SK-N-SH (cell line): ENCODE measurements at regions not wholly inside any gene's neighbourhood (a gene's known extent, or its start where the extent isn't known, plus 50 kb on each side); places are given as distances from the start of the nearest gene placed in this dataset.

ENCODE experiments used
- CTCF ChIA-PET: fragments of 300-600, 350-600 bp; formaldehyde crosslinking; extraction: SDS; loops from one replicate; lab custom pipeline; 2021; lab: Yijun Ruan, JAX
- POLR2A ChIA-PET: fragments of 350-600 bp; sonication (Branson Sonifier 250); formaldehyde crosslinking; extraction: SDS; loops from one replicate; lab custom pipeline; 2020; ENCODE audit warnings: antibody characterized with exemption, inconsistent platforms; lab: Yijun Ruan, JAX
- DNase-seq: peaks from one replicate; pipeline ENCODE4 v3.0.0; 2012
- H2AFZ ChIP-seq: fragments of 200-600 bp; sonication (generic); 2 replicates; pipeline ENCODE4 v1.8.1; 2016; ENCODE audit warnings: antibody characterized with exemption, mild to moderate bottlenecking, low read depth
- H3F3A ChIP-seq: fragments of 200-600 bp; sonication (generic); replicated peaks from 2 replicates; pipeline ENCODE3; 2016; ENCODE audit warnings: antibody characterized with exemption, mild to moderate bottlenecking; ENCODE audit not compliant: insufficient read depth
- H3K27ac ChIP-seq, 2 experiments: fragments of 200-500 bp in 1 of 2; fragments of 200-600 bp in 1 of 2; sonication (Bioruptor generic) in 1 of 2; sonication (generic), shearing (Covaris generic) in 1 of 2; 2 replicates each; pipeline versions ENCODE4 v1.5.1 to v1.6.1; 2014 to 2016; ENCODE audit warnings: low read depth in 2 of 2, inconsistent platforms in 1 of 2, low read length in 1 of 2, mild to moderate bottlenecking in 1 of 2, mixed read lengths in 1 of 2
- H3K27me3 ChIP-seq: fragments of 200-600 bp; sonication (generic), shearing (Covaris generic); 2 replicates; pipeline ENCODE4 v1.6.1; 2016; ENCODE audit warnings: mixed run types; ENCODE audit not compliant: insufficient read depth
- H3K36me3 ChIP-seq, 2 experiments: fragments of 200-500 bp in 1 of 2; fragments of 200-600 bp in 1 of 2; sonication (Bioruptor generic) in 1 of 2; sonication (generic) in 1 of 2; replicated peaks in 1 of 2; 2 replicates each; pipeline versions ENCODE3 to v1.5.1; 2014 to 2016; ENCODE audit warnings: low read length in 1 of 2, mild to moderate bottlenecking in 1 of 2; ENCODE audit not compliant: insufficient read depth in 2 of 2, control insufficient read depth in 1 of 2
- H3K4me1 ChIP-seq, 2 experiments: fragments of 200-500 bp in 1 of 2; fragments of 200-600 bp in 1 of 2; sonication (Bioruptor generic) in 1 of 2; sonication (generic), shearing (Covaris generic) in 1 of 2; 2 replicates each; pipeline versions ENCODE4 v1.5.1 to v1.6.1; 2014 to 2016; ENCODE audit warnings: low read depth in 1 of 2, low read length in 1 of 2, mixed run types in 1 of 2; ENCODE audit not compliant: insufficient read depth in 2 of 2, control insufficient read depth in 1 of 2
- H3K4me2 ChIP-seq: fragments of 200-600 bp; sonication (generic), shearing (Covaris generic); 2 replicates; pipeline ENCODE4 v1.6.1; 2017; ENCODE audit warnings: mixed run types
- H3K4me3 ChIP-seq, 2 experiments: fragments of 200-500 bp in 1 of 2; fragments of 200-600 bp in 1 of 2; sonication (Bioruptor generic) in 1 of 2; sonication (generic), shearing (Covaris generic) in 1 of 2; 2 replicates each; pipeline versions ENCODE4 v1.5.1 to v1.8.1; 2014 to 2016; ENCODE audit warnings: low read depth in 2 of 2, inconsistent platforms in 1 of 2, low read length in 1 of 2, mild to moderate bottlenecking in 1 of 2, mixed read lengths in 1 of 2, moderate library complexity in 1 of 2
- H3K79me2 ChIP-seq: fragments of 200-600 bp; sonication (generic); 2 replicates; pipeline ENCODE4 v1.8.1; 2017; ENCODE audit warnings: mild to moderate bottlenecking; ENCODE audit not compliant: insufficient read depth
- H3K9ac ChIP-seq: fragments of 200-600 bp; sonication (generic); 2 replicates; pipeline ENCODE4 v1.6.1; 2017; ENCODE audit warnings: mixed run types
- H3K9me2 ChIP-seq: fragments of 200-600 bp; sonication (generic); 2 replicates; pipeline ENCODE4 v1.6.1; 2017; ENCODE audit warnings: mixed run types
- H3K9me3 ChIP-seq: fragments of 200-600 bp; sonication (generic); 2 replicates; pipeline ENCODE4 v1.6.1; 2017; ENCODE audit warnings: mixed run types, mild to moderate bottlenecking, moderate library complexity
- H4K20me1 ChIP-seq: fragments of 200-600 bp; sonication (generic); 2 replicates; pipeline ENCODE4 v1.6.1; 2017; ENCODE audit warnings: mild to moderate bottlenecking, mixed run types; ENCODE audit not compliant: insufficient read depth
- CHD2 ChIP-seq: fragments of 150-350 bp; IDR thresholded peaks from 2 replicates; pipeline ENCODE4 v1.6.1; 2018; ENCODE audit warnings: low read length; ENCODE audit not compliant: partially characterized antibody
- EZH2phosphoT487 ChIP-seq: fragments of 200-600 bp; sonication (generic); IDR thresholded peaks from 2 replicates; pipeline ENCODE4 v1.6.1; 2017; ENCODE audit warnings: low read depth, mixed run types, mild to moderate bottlenecking, antibody characterized with exemption, moderate library complexity, borderline replicate concordance
- FOSL2 ChIP-seq: IDR thresholded peaks from 2 replicates; pipeline ENCODE4 v1.4.0; 2012; ENCODE audit warnings: low read depth, mild to moderate bottlenecking, moderate library complexity, borderline replicate concordance
- FOXJ3 ChIP-seq: sonication (generic); formaldehyde crosslinking; IDR thresholded peaks from 2 replicates; pipeline ENCODE4 v1.5.1; 2020; ENCODE audit warnings: mild to moderate bottlenecking, missing genetic modification reagents
- FOXM1 ChIP-seq: IDR thresholded peaks from 2 replicates; pipeline ENCODE4 v1.4.0; 2012; ENCODE audit warnings: low read depth, mild to moderate bottlenecking
- GABPA ChIP-seq: IDR thresholded peaks from 2 replicates; pipeline ENCODE4 v1.4.0; 2012; ENCODE audit warnings: low read depth, mild to moderate bottlenecking
- GATA2 ChIP-seq: sonication (generic); formaldehyde crosslinking; IDR thresholded peaks from 2 replicates; pipeline ENCODE4 v1.5.0; 2020; ENCODE audit warnings: mild to moderate bottlenecking, missing genetic modification reagents
- MAX ChIP-seq: IDR thresholded peaks from 2 replicates; pipeline ENCODE4 v1.4.0; 2012; ENCODE audit warnings: low read depth
- MEF2A ChIP-seq: IDR thresholded peaks from 2 replicates; pipeline ENCODE4 v1.4.0; 2012; ENCODE audit warnings: low read depth, borderline replicate concordance
- MXI1 ChIP-seq: IDR thresholded peaks from 2 replicates; pipeline ENCODE4 v1.6.1; 2012; ENCODE audit warnings: mild to moderate bottlenecking, low read depth, low read length, improper control_type of control experiment
- POLR2AphosphoS5 ChIP-seq: IDR thresholded peaks from 2 replicates; pipeline ENCODE4 v1.6.1; 2012; ENCODE audit warnings: low read depth, low read length
- RAD21 ChIP-seq: IDR thresholded peaks from 2 replicates; pipeline ENCODE4 v1.6.1; 2012; ENCODE audit warnings: mild to moderate bottlenecking, low read length
- RCOR1 ChIP-seq: fragments of 150-350 bp; IDR thresholded peaks from 2 replicates; pipeline ENCODE4 v1.6.1; 2017; ENCODE audit warnings: antibody characterized with exemption, low read length
- RFX5 ChIP-seq: IDR thresholded peaks from 2 replicates; pipeline ENCODE4 v1.6.1; 2012; ENCODE audit warnings: mild to moderate bottlenecking, improper control_type of control experiment, low read length
- TAF1 ChIP-seq: IDR thresholded peaks from 2 replicates; pipeline ENCODE4 v1.6.1; 2012; ENCODE audit warnings: low read depth, mild to moderate bottlenecking, low read length, moderate library complexity, borderline replicate concordance
- TCF12 ChIP-seq: IDR thresholded peaks from 2 replicates; pipeline ENCODE4 v1.4.0; 2012
- TEAD4 ChIP-seq: IDR thresholded peaks from 2 replicates; pipeline ENCODE4 v1.4.0; 2012; ENCODE audit warnings: mild to moderate bottlenecking, borderline replicate concordance; ENCODE audit not compliant: insufficient read depth
- YY1 ChIP-seq: IDR thresholded peaks from 2 replicates; pipeline ENCODE4 v1.4.0; 2012; ENCODE audit warnings: low read depth, mild to moderate bottlenecking
- WGBS: methylation state at CpG from one replicate; pipeline ENCODE4 v1.1.6; 2017; ENCODE audit warnings: low lambda C conversion rate; 5-methylcytosine and 5-hydroxymethylcytosine counted together

- ChIA-PET CTCF (no interaction called here), POLR2A (no interaction called here)
- Histone ChIP-seq H3K36me3 (no peaks in the 10 kb centered on the region), H3K9me2 (no peaks in the 10 kb centered on the region), H3K79me2 (no peaks in the 10 kb centered on the region), H2AFZ (no peak overlapping the region), H3K9me3 (no peaks in the 10 kb centered on the region), H3K27ac (no peak overlapping the region), H3F3A (no peaks in the 10 kb centered on the region), H3K4me1 (peaks cover 0 to 4% of the 10 kb centered on the region in 2 experiments; a peak in 1 of 4 replicates), H3K4me2 (no peak overlapping the region), H4K20me1 (no peaks in the 10 kb centered on the region), H3K9ac (no peak overlapping the region), H3K4me3 (no peak overlapping the region), H3K27me3 (no peaks in the 10 kb centered on the region)
- 55% methylated on average over 5 of the region's 5 CpGs for WGBS
- TF ChIP-seq MXI1 (no peak), RAD21 (no peak), CHD2 (no peak), GABPA (no peak), YY1 (no peak), RCOR1 (no peak), POLR2AphosphoS5 (no peak), FOSL2 (no peak), FOXJ3 (CRISPR knock-in tag) (no peak), MAX (no peak), TEAD4 (no peak), TAF1 (no peak), MEF2A (no peak), FOXM1 (no peak), EZH2phosphoT487 (no peak)
- DNase-seq, result no peak
Measured at GRCh38 chr5:6224406-6224805, 153.9 kb downstream of the MED10 start.

GRCh38 chr5:6222899-6223298, 155.4 kb downstream of the MED10 start:
- 17% methylated on average over 2 of the region's 2 CpGs for WGBS
- Histone ChIP-seq H3K9ac (no peak overlapping the region), H3K27ac (no peak overlapping the region), H3K27me3 (no peaks in the 10 kb centered on the region), H3K9me3 (no peaks in the 10 kb centered on the region), H3K4me2 (no peak overlapping the region), H3K79me2 (no peaks in the 10 kb centered on the region), H4K20me1 (no peaks in the 10 kb centered on the region), H3F3A (no peaks in the 10 kb centered on the region), H2AFZ (no peak overlapping the region), H3K36me3 (no peaks in the 10 kb centered on the region), H3K4me1 (no peaks in the 10 kb centered on the region; a peak in 1 of 4 replicates), H3K9me2 (no peaks in the 10 kb centered on the region), H3K4me3 (no peak overlapping the region)
- DNase-seq, result no peak
- CTCF ChIA-PET, result no interaction called here
- POLR2A ChIA-PET, result no interaction called here
- TF ChIP-seq RFX5 (no peak), MAX (no peak), FOXM1 (no peak), MEF2A (no peak), TCF12 (no peak), GATA2 (CRISPR knock-in tag) (no peak)
